Activated CD8-positive, alpha-beta memory T cell treated with anti-CD3 and anti-CD28 coated beads, Interleukin-2, amount 50 U/mL, for 48 hours (primary cell): ENCODE measurements at regions not wholly inside any gene's neighbourhood (a gene's known extent, or its start where the extent isn't known, plus 50 kb on each side); places are given as distances from the start of the nearest gene placed in this dataset.
"Not testable (repeated sequence)": the region's sequence is repeated elsewhere in the genome, so short reads cannot be mapped to it uniquely, and the experiment has no call there.

Experiments
- DNase-seq: peaks from one replicate; pipeline ENCODE4 v3.0.0-alpha.2; 2020

GRCh38 chr2:38142627-38143026 lies 66.7 kb upstream of the CYP1B1 start:
- DNase-seq, result no peak

- DNase-seq, result no peak
Measured at GRCh38 chr2:38141501-38141900, 65.5 kb upstream of the CYP1B1 start.

GRCh38 chr2:38138996-38139395 lies 63.0 kb upstream of the CYP1B1 start:
- no peak for DNase-seq

- DNase-seq, result no peak
Measured at GRCh38 chr2:38138419-38138818, 62.5 kb upstream of the CYP1B1 start.

GRCh38 chr2:38137958-38138357 lies 62.0 kb upstream of the CYP1B1 start:
- not testable (repeated sequence) for DNase-seq

- DNase-seq, result no peak
Measured at GRCh38 chr2:38131676-38132075, 55.7 kb upstream of the CYP1B1 start.

GRCh38 chr2:38130876-38131275 lies 54.9 kb upstream of the CYP1B1 start:
- no peak for DNase-seq

- DNase-seq, result no peak
Measured at GRCh38 chr2:38129987-38130386, 54.0 kb upstream of the CYP1B1 start.

- DNase-seq, result no peak
Measured at GRCh38 chr2:38129481-38129880, 53.5 kb upstream of the CYP1B1 start.

GRCh38 chr2:38128653-38129052 lies 52.7 kb upstream of the CYP1B1 start:
- DNase-seq, result no peak

GRCh38 chr2:38127277-38127676 lies 51.3 kb upstream of the CYP1B1 start:
- no peak for DNase-seq

GRCh38 chr2:38125842-38126241 lies 49.9 kb upstream of the CYP1B1 start:
- no peak for DNase-seq
